Activated CD4-positive, CD25-positive, alpha-beta regulatory T cell (primary cell): ENCODE measurements at regions not wholly inside any gene's neighbourhood (a gene's known extent, or its start where the extent isn't known, plus 50 kb on each side); places are given as distances from the start of the nearest gene placed in this dataset.

Experiments
- DNase-seq, 4 experiments: peaks; one replicate each; lab custom pipeline; 2025; lab: John Stamatoyannopoulos, UW

DNA sequence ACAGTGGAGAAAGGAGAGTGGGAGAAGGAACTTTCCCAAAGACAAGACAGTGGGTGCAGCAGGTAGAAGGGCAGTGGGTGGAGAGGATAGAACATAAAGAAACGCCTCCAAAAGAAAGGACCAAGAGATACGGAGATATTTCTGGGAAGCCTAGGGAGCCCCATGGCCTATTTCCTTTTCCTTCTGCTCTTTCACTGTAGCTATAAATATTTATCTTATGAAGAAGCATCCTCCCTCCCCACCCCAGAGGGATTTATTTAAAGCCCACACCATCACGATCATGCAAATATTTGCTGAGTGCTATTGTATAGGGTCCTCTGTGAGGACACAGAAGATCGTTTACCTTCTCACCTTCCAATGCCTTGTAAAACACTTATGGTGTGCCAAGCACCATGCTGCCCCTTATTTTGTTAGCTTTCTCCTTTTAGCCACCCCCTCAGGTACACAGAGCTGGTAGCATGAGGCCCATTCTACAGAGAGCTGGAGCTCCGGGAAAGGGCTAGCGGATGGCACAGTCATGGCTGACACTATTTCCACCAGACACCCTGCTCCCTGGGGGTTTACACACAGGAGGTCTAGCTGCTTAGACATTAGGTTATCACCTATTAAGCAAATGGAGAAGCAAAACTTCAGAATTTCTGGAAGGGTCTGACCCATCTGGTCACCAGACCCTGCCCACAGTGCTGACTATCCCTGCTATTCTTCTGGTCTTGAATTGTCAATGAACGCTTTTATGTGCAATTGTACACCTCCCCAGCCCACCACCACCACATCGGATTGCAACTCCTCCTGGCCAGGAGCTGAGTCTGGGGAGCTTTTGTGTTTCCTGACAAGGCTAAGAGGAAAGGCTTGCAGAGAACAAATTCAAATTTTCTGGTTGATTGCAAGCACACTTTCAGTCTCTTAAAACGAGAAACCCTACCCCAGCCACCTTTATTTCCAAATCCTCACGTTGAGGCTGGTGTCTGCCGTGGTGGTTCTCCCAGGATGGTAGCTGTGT lies 91.8 kb upstream of the KLF7 start:
- DNase-seq, result no peak

DNA sequence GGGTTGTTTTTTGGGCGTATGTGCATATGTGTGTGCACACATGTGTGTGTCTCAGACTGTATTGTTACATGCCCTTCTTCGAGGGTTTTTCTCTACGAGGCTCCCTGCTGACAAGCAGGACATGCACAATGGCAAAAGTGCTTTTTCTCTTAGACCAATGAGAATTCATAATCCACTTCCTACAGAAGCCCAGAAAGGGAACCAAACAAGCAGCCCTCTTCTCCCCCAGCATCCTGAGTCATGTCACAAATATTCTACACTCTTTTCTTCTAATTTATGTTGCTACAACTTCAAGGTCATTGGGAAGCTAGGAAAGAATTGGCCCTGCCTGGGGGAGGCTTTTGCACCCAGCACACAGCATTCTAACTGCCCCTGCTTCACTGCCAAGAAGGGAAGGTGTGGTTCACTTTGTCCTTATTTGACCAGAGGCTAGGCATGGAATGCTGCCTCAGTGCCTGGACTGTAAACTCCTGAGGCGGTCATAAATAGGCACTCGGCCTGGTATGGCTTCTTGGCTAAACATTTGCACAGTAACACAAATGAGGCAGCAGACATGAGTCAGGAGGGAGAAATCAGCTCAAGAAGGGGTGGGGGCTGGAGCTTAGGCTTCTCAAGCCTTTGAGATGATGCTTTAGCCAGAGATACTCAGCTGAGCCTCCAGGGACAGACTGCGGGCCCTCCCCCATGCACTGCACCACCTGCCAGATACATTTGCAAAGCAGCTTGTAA lies 92.7 kb upstream of the KLF7 start:
- no peak for DNase-seq

DNA sequence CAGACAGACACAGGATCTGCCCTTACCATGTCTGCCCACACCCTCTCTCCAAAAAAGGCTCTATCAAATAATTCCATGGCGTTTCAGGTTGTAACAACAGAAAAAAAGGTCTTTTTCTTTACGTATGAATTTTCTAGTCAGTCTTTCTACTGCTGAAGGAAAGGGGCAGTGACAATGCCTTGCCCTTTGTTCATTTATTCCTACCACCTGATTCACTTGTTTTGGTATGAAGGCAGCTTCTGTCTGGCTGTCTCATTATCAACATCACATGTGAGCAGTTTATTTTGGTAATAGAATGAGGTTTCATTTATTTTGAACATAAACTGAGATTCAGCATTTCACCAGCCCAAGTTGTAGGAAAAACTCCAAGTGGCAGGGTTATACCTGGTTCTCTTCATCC lies 94.3 kb upstream of the KLF7 start:
- DNase-seq, result no peak

DNA sequence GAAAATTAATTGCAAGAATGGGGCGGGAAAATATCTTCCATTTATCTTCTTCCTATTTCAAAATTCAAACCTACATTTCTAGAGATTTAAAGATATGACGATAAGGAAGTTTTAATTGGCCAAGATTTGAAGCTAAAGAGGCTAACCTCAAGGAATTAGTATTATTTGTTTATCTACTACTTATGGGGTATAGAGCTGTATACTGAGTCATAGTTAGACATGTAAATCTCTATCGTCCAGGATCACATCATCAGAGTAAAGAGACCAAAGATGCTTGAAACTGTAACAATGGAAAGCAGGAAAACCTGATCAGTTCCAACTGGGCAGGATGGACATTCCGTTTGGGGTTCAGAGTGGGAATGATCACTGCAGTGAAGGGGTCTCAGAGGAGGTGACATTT lies 95.2 kb upstream of the KLF7 start:
- DNase-seq, result no peak

DNA sequence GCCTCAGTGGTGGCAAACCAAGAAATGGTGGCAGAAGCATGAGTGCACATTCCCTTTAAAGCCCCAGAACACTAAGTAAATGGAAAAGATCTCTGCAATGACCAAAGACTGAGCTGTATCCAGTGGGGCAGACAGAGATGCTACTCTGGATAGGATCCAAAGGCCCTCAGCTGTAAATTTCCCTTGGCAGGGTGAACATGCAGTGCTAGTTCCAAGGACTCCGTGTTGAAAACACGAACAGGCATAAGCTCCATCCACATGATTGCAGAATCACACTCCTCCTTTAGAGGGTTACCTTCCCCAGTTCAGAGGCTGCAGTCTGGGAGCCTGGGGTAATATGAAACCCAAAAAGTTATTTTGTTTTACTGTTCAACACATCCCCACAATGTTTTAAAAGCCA lies 98.6 kb upstream of the KLF7 start:
- DNase-seq, result no peak

DNA sequence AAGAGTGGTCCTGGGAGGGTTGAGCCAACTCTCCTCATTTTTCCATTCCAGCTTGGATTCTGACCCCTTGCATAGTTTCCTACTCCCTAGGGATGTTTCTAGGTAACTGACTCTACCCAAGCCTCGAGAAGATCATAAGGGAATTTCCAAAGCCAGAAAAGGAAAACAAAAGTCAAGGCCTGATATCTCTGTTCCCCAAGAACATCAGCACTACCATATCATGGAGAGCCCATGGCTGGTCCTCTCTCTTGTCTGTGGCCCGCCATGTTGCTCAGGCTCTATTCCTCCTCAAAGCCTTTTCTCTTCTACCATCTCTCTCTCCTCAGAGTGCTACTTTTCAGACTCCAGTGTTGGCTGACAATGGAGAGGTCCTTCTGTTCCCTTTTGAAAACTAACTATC lies 99.6 kb upstream of the KLF7 start:
- no peak for DNase-seq

GRCh38 chr2:207265869-207266268 lies 100.1 kb upstream of the KLF7 start:
- no peak for DNase-seq

GRCh38 chr2:207266648-207267047 lies 100.9 kb upstream of the KLF7 start:
- DNase-seq, result no peak

- no peak for DNase-seq
Observed at GRCh38 chr2:207269038-207269437, 103.3 kb upstream of the KLF7 start.

- DNase-seq, result no peak
Observed at GRCh38 chr2:207274530-207275189, 108.9 kb upstream of the KLF7 start.

- DNase-seq, result no peak
Observed at GRCh38 chr2:207275779-207276178, 110.0 kb upstream of the KLF7 start.

DNA sequence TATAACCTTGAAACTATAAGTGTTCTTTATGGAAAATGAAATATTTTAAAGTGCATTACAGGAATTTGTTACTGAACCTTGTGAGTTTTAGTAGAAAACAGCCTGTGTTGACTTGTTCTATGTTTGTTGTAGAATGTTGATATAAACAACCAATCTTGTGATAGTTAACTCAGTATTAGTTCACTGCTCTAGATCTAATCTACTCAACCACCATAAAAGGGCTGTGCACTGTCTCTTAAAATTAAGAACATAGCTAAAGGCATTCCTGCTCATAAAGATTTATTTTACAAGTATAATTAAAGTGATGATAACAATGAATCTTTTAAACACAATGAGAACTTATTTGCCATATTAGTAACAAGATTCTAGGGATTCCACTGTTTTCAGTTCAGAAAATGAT lies 110.5 kb upstream of the KLF7 start:
- no peak for DNase-seq

- DNase-seq, result no peak
Observed at GRCh38 chr2:207276858-207277257, 111.1 kb upstream of the KLF7 start.

DNA sequence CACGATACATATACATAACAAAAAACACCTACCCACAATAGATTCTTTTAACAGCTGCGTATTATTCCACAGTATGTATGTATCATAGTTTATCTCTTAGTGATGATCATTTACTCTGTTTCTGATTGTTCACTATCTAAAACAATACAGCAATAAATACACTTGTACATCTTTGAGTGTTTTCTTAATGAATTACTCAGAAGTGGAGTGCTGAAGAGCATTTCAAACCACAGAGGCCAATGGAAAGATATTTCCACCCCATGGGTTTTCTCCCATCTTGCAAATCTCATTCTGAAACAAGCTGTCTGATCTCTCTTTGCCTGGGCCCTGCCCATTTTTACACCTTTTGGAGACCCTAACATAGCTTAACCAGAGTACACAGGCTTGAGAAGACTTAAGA lies 113.8 kb upstream of the KLF7 start:
- no peak for DNase-seq

DNA sequence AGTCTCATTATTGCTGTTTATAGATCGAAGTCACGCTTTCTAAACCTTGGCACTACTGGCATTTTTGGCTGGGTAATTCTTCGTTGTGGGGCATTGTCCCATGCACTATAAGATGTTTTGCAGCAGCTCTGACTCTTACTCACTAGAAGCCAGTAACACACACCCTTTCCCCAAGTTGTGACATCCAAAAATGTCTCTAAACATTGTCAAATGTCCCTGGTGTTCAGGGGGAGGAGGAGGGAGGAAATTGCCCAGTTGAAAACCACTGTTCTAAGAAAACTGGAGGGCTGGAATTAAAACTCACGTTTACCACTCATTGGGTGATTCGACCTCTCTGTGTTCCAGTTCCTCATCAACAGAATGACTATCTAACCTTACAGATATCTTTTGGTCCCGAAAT lies 115.7 kb upstream of the KLF7 start:
- no peak for DNase-seq

- no peak for DNase-seq
Observed at GRCh38 chr2:207282916-207283315, 117.2 kb upstream of the KLF7 start.

DNA sequence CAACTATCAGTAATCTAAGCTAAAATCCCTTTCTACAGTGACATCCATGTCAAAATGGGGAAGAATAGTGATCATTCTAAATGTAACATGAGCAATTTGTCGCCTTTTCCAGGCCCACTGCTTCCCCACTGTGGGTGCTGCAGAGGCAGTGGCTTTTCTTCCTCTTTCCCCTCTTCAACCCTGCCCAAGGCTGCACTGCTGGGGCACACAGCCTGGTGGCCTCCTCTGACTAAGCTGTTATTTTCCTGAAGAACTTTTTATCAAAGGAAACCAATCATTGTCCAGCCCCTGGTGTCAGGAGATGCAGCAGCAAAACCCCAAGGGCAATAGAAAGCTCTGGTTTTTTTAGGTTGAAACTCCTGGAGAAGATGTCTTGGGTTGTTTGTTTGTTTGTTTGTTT lies 117.6 kb upstream of the KLF7 start:
- DNase-seq, result no peak

DNA sequence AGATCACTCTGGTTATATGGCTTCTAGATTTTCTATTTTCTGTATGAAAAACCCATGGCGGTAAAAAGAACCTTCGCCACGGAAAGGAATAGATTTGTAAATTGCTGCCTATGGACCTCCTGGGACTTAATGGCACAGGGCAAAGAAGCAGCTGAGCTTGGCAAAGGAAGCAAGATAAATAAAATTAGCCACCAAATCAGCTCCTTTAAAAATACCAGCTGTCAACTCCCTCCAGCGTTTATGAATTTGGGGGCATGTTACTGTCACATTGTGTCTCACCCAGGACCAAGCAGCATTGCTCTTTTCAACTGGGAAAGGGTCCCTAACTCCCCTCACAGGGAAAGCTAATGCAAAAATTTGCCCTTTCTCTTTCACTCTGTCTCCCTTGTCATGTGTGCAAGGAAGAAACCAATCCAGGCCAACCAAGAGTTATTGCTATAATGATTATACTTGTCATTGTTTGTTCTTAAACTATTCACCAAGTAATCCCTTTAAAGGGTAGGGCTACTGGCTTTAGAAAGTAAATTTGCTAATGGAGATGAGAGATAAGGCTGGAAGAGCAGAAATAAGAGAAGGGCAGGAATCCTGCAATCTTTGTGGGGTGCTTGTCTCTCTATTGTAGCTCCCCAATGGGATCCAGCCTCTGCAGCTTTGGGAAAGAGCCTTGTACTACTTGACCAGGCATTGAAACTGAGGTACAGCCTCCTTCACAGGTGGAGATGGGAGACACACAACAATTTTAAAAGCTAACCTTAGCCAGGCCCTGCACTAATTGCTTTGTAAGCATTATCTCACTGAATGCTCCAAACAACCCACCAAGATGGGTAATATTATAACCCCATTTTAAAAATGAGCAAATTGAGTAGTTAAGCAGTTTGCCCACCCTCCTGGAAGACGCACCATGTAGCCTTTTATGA lies 119.1 kb upstream of the KLF7 start:
- DNase-seq, result no peak

GRCh38 chr2:207285473-207285815 lies 119.7 kb upstream of the KLF7 start:
- no peak for DNase-seq

GRCh38 chr2:207286106-207286505 lies 120.4 kb upstream of the KLF7 start:
- DNase-seq, result no peak

GRCh38 chr2:207288628-207289027 lies 122.9 kb upstream of the KLF7 start:
- no peak for DNase-seq
